Non-pigmented ciliary epithelial cell (primary cell): ENCODE measurements at regions not wholly inside any gene's neighbourhood (a gene's known extent, or its start where the extent isn't known, plus 50 kb on each side); places are given as distances from the start of the nearest gene placed in this dataset.
"Not testable (repeated sequence)": the region's sequence is repeated elsewhere in the genome, so short reads cannot be mapped to it uniquely, and the experiment has no call there.

ENCODE experiments used
- DNase-seq: peaks from one replicate; pipeline ENCODE4 v3.0.0-alpha.2; 2010; ENCODE audit warnings: low read depth

GRCh38 chr9:134546746-134547145 lies 94.9 kb upstream of the COL5A1 start:
- DNase-seq = no peak

GRCh38 chr9:134547161-134548100 lies 94.2 kb upstream of the COL5A1 start:
- no peak for DNase-seq

GRCh38 chr9:134548185-134548584 lies 93.4 kb upstream of the COL5A1 start:
- DNase-seq = no peak

- no peak for DNase-seq
Observed at GRCh38 chr9:134548618-134549017, 93.0 kb upstream of the COL5A1 start.

GRCh38 chr9:134549336-134549735 lies 92.3 kb upstream of the COL5A1 start:
- DNase-seq = no peak

- DNase-seq = not testable (repeated sequence)
Observed at GRCh38 chr9:134550081-134550480, 91.5 kb upstream of the COL5A1 start.

DNA sequence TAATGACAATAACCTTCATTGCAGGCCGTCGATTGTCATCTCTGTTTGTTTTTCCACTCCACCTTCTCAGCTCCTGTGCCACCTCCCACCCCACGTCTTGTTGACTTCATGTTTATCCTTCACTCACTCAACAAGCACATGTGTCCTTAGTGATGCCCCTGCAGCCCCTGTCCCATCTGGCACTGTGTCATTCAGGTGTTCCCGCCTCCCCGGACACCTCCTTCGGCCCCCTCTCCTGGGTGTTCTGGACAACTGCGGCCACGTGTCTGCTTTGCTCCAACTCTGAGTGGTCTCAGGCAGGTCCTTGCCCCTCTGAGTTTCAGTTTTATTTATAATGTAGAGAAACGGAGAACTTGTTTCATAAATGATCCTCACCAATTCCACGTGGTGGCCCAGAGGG lies 91.0 kb upstream of the COL5A1 start:
- no peak for DNase-seq

GRCh38 chr9:134551176-134551575 lies 90.4 kb upstream of the COL5A1 start:
- no peak for DNase-seq

GRCh38 chr9:134551644-134552348 lies 89.8 kb upstream of the COL5A1 start:
- no peak for DNase-seq

- no peak for DNase-seq
Observed at GRCh38 chr9:134552349-134552990, 89.1 kb upstream of the COL5A1 start.

DNA sequence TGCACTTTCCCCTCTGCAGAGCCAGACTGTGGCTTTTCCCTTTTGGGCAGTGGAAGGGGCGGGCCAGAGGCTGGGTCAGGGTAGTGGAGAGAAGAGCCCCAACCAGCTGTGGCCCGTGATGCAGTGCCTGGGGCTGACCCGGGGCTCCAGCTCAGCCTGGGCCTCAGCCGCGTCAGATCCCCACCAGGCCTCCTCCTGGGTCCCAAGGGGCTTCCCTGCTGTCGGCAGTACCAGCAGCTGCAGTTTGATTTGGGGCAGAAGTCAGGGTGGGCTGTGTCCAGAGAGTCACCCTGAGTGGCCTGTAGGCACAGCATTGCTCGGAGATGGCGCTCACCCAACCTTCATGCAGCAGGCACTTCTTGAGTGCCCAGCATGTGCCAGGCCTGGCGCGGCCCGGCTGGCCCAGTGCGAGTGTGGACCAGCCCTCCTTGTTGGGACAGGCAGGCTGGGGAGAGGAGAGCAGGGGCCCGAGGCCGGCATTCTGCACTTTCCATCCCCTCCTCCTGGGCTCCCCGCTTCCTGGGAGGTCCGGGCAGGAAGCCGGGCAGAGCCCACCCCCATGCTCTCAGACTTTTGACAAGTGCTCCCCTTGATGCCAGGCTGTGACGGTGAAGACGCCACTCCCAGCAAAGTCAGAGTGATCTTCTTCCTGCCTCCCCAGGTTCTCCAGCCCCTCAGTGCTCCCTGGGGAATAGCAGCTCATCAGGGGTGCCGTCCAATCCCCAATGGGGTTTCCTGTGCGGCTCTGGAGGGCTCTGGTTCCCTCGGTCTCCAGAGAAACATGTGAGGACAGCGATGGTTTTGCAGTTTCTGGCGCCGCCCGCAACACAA lies 88.3 kb upstream of the COL5A1 start:
- no peak for DNase-seq

- DNase-seq = no peak
Observed at GRCh38 chr9:134553996-134554372, 87.6 kb upstream of the COL5A1 start.

GRCh38 chr9:134554373-134555093 lies 87.1 kb upstream of the COL5A1 start:
- no peak for DNase-seq

DNA sequence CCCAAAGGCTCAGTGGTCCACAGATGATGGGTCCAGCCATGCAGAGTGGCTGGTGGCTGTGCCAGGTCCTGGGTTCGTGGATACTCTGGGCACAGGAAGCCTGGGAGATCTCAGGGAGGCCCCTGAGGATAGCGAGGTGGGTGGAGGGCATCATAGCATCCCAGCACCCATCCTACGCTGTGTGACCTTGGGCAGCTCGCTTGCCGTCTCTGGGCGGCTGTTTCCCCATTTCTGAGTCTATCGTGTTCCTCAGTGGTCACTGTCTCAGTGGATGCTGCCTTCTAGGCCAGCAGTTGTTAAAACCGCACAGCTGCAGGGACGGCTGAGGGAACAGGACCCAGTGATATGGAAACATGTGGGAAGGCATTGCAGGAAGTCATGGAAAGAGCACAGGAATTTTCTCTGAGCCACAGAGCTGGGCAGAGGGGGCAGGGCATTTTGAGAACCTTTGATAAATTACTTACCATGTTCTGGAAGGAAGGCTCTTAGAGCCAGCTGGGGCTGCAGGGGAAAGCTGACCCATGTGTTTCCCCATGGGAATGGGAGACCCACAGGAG lies 86.4 kb upstream of the COL5A1 start:
- no peak for DNase-seq

DNA sequence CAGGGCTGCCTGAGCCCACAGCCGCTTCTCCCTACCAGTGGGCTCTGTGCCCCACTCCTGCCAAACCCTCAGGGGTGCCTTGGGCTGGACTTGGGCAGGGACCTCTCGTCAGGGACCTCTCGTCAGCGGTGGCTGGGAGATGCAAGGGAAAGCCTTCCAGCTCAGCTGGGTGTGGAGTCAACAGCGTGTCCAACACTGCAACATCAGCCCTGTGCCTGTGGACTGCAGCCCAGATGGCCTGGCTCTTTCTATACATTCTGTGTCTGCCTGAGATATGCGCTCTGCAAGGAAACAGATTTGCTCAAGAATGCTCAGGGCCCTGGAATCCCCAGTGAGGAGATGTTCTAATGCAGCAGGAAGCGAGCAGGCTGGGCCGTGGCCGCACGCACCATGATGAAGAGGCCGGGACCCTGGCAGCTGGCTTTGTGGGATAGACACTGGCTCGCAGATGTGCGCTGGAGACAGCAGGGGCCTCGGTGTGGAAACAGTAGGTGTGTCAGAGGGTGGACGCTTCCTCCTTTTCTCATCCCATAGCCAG lies 85.0 kb upstream of the COL5A1 start:
- no peak for DNase-seq

DNA sequence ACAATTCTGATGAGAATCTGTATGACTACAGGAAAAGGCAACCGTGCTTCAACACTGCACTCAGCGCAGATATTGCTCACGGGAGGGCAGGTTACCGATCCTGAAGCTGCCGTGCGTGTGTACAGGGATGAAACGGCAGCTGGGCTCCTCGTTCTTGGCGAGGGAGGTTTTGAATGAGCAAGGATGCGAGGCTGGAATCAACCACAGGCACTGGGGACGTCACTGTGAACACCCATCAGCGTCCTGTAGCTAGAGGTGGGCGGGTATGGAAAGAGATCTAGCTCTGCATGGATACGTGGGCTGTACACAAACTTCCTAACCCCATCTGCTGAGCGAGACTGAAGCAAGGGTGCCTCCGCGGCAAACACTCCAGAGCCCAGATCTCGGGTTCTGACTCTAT lies 84.3 kb upstream of the COL5A1 start:
- no peak for DNase-seq

- no peak for DNase-seq
Observed at GRCh38 chr9:134558124-134558905, 83.3 kb upstream of the COL5A1 start.

DNA sequence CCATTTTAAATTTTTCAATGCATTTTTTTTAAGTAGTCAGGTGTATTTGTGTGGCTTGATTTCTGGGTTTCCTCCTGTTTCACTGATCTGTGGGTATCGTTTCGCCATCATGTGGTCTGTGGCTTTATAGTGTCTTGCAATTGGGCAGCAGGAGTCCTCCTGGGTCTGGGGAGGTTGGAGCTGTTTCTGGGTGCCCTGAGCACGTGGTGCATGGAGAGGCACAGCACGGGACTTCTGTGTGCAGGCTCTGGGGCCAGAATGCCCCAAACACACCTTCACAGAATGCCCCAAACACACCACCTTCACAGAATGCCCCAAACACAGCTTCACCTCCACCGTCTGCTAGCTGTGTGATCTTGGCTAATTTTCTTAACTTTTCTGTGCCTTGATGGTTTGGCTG lies 82.6 kb upstream of the COL5A1 start:
- no peak for DNase-seq

DNA sequence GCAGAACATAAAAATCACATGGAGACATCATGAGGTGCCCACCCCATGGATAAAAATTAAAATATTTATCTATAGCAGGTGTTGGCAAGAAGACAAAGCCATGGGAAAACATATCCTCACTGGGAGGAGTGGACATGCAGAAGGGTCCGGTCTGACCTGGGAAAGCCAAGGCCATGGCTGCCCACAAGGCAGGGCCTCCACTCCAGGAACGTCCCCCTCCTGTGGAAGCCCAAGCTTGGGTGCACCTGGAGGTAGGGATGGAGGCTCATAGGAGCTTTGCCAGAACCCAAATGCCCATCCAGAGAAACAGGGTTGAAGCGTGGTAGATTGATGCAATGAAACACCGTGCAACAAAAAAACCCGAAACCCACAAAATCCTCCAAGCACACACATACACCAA lies 81.4 kb upstream of the COL5A1 start:
- DNase-seq = no peak

DNA sequence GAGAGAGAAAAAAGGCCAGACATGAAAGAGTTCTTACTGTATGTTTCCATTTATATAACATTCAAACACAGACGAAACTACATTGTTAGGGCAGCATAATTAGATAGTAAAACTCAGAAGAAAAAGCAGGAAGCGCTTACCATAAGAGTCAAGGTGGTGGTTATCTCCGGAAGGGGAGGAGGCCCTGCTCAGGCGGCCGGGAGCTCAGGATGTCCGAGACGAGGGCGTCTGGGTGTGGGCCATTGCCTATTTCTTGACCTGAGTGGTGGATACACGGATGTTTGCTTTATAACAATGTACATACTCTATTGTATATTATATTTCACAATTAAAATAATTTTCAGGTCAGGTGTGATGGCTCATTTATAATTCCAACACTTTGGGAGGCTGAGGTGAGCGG lies 80.9 kb upstream of the COL5A1 start:
- no peak for DNase-seq
